Transverse colon (tissue), 4 donors: ENCODE measurements at regions not wholly inside any gene's neighbourhood (a gene's known extent, or its start where the extent isn't known, plus 50 kb on each side); places are given as distances from the start of the nearest gene placed in this dataset.

Source experiments
- DNase-seq: peaks from one replicate; pipeline ENCODE4 v3.0.0-alpha.2; 2019
- H3K27ac ChIP-seq, 4 donors: fragments of 200-600 bp; sonication (generic); 2 replicates each; pipeline ENCODE4 v1.5.1; 2016 to 2018; ENCODE audit warnings: inconsistent platforms in 4 of 4
- H3K27me3 ChIP-seq: fragments of 200-600 bp; sonication (generic); 2 replicates; pipeline ENCODE4 v1.5.1; 2017; ENCODE audit warnings: inconsistent platforms
- H3K36me3 ChIP-seq, 4 donors: fragments of 200-600 bp; sonication (generic); 2 replicates each; pipeline ENCODE4 v1.5.1; 2017 to 2019; ENCODE audit warnings: inconsistent platforms in 4 of 4
- H3K4me1 ChIP-seq, 4 donors: fragments of 200-600 bp; sonication (generic); 2 replicates each; pipeline ENCODE4 v1.5.1; 2017 to 2020; ENCODE audit warnings: inconsistent platforms in 4 of 4
- H3K4me3 ChIP-seq, 4 donors: fragments of 200-600 bp; sonication (generic); 1 replicate in 1 of 4; 2 replicates in 3 of 4; pipeline versions ENCODE4 v1.5.1 to v1.6.1; 2017 to 2019; ENCODE audit warnings: inconsistent platforms in 4 of 4
- H3K9me3 ChIP-seq, 2 donors: fragments of 200-600 bp; sonication (generic); 2 replicates each; pipeline ENCODE4 v1.5.1; 2017 to 2019; ENCODE audit warnings: inconsistent platforms in 2 of 2
- CTCF ChIP-seq, 5 experiments: fragments of 200-600 bp in 3 of 5; fragments of 450-650 bp in 2 of 5; sonication (generic) in 3 of 5; IDR thresholded peaks; 1 replicate in 2 of 5; 2 replicates in 3 of 5; pipeline ENCODE4 v1.5.1; 2016 to 2017; ENCODE audit warnings: antibody characterized with exemption in 5 of 5, inconsistent platforms in 3 of 5, mild to moderate bottlenecking in 2 of 5, moderate library complexity in 1 of 5
- EP300 ChIP-seq: sonication (generic); formaldehyde crosslinking; IDR thresholded peaks from one replicate; pipeline ENCODE4 v1.6.1; 2017; ENCODE audit warnings: antibody characterized with exemption, low read depth
- POLR2A ChIP-seq: fragments of 450-650 bp; IDR thresholded peaks from one replicate; pipeline ENCODE4 v1.6.1; 2016; ENCODE audit warnings: antibody characterized with exemption, mild to moderate bottlenecking, moderate library complexity
- POLR2AphosphoS5 ChIP-seq, 3 donors: sonication (generic); formaldehyde crosslinking; IDR thresholded peaks; one replicate each; pipeline ENCODE4 v1.6.1; 2016; ENCODE audit warnings: antibody characterized with exemption in 3 of 3
- WGBS, 2 donors: methylation state at CpG; one replicate each; pipeline ENCODE4 v1.1.5; 2018; ENCODE audit warnings: low coverage in 1 of 2; 5-methylcytosine and 5-hydroxymethylcytosine counted together
- in situ Hi-C, 4 donors: fragments of 200-750 bp; cut with MboI; loops; one replicate each; pipeline versions ENCODE4 v1.15.0 to v1.15.1; 2017; ENCODE audit warnings: low sequenced_read_pairs in 3 of 4, low pct_ligation_motif_present in 1 of 4, low pct_unique_long_range_greater_than_20kb in 1 of 4
- intact Hi-C: fragments of 100-400 bp; cut with DNase I; formaldehyde crosslinking; loops from one replicate; pipeline ENCODE4 v1.15.1; 2023; ENCODE audit warnings: low total_unique reads

- in situ Hi-C loops, result loop anchor here in 1 of 4 donors (10.0 kb wide), 1 partner anchor 683 kb away; no protein-coding TSS in a partner anchor
- no peaks in the 10 kb centered on the region for H3K4me1 ChIP-seq
- no peak overlapping the region for H3K27ac ChIP-seq
- intact Hi-C loops, result no loop called here
- no peak for DNase-seq
- H3K27me3 ChIP-seq, result no peaks in the 10 kb centered on the region
- no peaks in the 10 kb centered on the region for H3K36me3 ChIP-seq
- 74 to 76% methylated on average over 4 to 17 of the region's 17 CpGs for WGBS, 2 donors
- TF ChIP-seq CTCF (IDR thresholded peaks at IDR 0.05) (no peak), POLR2A (no peak), POLR2AphosphoS5 (IDR thresholded peaks at IDR 0.05) (no peak)
- no peak overlapping the region for H3K4me3 ChIP-seq
- H3K9me3 ChIP-seq, result no peaks in the 10 kb centered on the region
Observed at GRCh38 chr9:31807574-31808256, 576.7 kb upstream of the ACO1 start.

- H3K9me3 ChIP-seq, result no peaks in the 10 kb centered on the region
- H3K36me3 ChIP-seq, result no peaks in the 10 kb centered on the region
- H3K4me3 ChIP-seq, result no peak overlapping the region
- in situ Hi-C loops (loop anchor here in 1 of 4 donors (10.0 kb wide), 1 partner anchor 684 kb away; no protein-coding TSS in a partner anchor), intact Hi-C loops (no loop called here)
- TF ChIP-seq POLR2AphosphoS5 (IDR thresholded peaks at IDR 0.05) (no peak), EP300 (no peak), CTCF (IDR thresholded peaks at IDR 0.05) (no peak), POLR2A (no peak)
- no peaks in the 10 kb centered on the region for H3K27me3 ChIP-seq
- no peak for DNase-seq
- no peaks in the 10 kb centered on the region for H3K4me1 ChIP-seq
- H3K27ac ChIP-seq, result no peak overlapping the region
- WGBS, 2 donors, result 77% methylated on average over 9 of the region's 9 CpGs; no CpG with 5 or more reads in 1 of the 2 donors
Observed at GRCh38 chr9:31808766-31809165, 575.7 kb upstream of the ACO1 start.

- TF ChIP-seq POLR2AphosphoS5 (IDR thresholded peaks at IDR 0.05) (no peak), CTCF (IDR thresholded peaks at IDR 0.05) (no peak), POLR2A (no peak), EP300 (no peak)
- 70% methylated on average over 3 of the region's 4 CpGs; no CpG with 5 or more reads in 1 of the 2 donors for WGBS, 2 donors
- intact Hi-C loops (no loop called here), in situ Hi-C loops (no loop called here)
- Histone ChIP-seq H3K9me3 (no peaks in the 10 kb centered on the region), H3K4me3 (no peak overlapping the region), H3K27me3 (no peaks in the 10 kb centered on the region), H3K4me1 (no peaks in the 10 kb centered on the region), H3K36me3 (no peaks in the 10 kb centered on the region), H3K27ac (no peak overlapping the region)
- DNase-seq, result no peak
Observed at GRCh38 chr9:31820426-31820825, 564.0 kb upstream of the ACO1 start.

- no peaks in the 10 kb centered on the region for H3K36me3 ChIP-seq
- in situ Hi-C loops, result no loop called here
- H3K4me1 ChIP-seq, result no peaks in the 10 kb centered on the region
- DNase-seq, result no peak
- intact Hi-C loops, result no loop called here
- H3K27me3 ChIP-seq, result no peaks in the 10 kb centered on the region
- no peaks in the 10 kb centered on the region for H3K9me3 ChIP-seq
- no peak overlapping the region for H3K4me3 ChIP-seq
- TF ChIP-seq CTCF (IDR thresholded peaks at IDR 0.05), result no peak
- no peak for TF ChIP-seq POLR2AphosphoS5 (IDR thresholded peaks at IDR 0.05)
- TF ChIP-seq POLR2A, result no peak
- TF ChIP-seq EP300, result no peak
- H3K27ac ChIP-seq, result no peak overlapping the region
- WGBS, 2 donors, result 63% methylated on average over 6 of the region's 6 CpGs; no CpG with 5 or more reads in 1 of the 2 donors
Observed at GRCh38 chr9:31821583-31821982, 562.9 kb upstream of the ACO1 start.
